Superior temporal gyrus (tissue), 1 donor: ENCODE measurements at regions not wholly inside any gene's neighbourhood (a gene's known extent, or its start where the extent isn't known, plus 50 kb on each side); places are given as distances from the start of the nearest gene placed in this dataset.

Experiments used
- DNase-seq: peaks from one replicate; pipeline ENCODE4 v3.0.0-alpha.2; 2016; ENCODE audit errors: extremely low spot score

DNA sequence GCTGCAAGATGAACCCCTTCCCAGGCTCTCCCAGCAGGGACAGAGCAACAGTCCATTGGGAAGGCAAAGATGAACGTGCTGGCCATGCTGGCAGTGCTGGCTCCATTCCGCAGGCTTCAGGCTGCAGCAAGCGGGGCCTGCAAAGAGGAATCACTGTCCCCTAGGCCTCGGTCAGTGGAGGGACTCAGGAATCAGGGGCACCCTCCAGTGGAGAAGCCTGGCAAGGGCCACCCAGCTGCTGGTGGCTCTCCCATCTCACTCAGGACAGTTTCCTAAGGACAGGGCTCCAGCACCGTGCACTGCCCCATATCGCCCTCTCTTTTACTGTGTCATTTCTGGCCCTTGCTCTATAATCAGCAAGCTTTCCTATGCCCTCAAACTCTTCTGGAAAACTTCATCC lies 498.6 kb downstream of the EFNB2 start:
- no peak for DNase-seq

DNA sequence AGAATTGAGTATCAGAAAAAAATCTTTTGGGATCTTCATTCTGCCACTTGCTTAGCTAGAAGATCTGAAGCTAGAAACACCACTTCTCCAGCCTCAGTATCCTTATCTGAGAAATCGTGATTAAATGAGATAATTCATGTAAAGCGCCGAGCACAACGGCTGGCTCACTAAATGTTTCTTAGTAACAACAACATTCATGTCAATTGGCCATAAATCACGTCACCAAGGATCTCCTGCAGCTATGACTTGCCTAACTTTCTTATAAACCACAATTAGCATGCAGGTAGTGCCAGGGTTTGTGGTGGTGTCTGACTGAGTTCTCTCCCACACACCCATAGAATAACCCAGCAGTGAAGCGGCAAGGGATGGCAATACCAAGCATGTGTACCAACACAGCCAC lies 501.3 kb downstream of the EFNB2 start:
- DNase-seq, result no peak

DNA sequence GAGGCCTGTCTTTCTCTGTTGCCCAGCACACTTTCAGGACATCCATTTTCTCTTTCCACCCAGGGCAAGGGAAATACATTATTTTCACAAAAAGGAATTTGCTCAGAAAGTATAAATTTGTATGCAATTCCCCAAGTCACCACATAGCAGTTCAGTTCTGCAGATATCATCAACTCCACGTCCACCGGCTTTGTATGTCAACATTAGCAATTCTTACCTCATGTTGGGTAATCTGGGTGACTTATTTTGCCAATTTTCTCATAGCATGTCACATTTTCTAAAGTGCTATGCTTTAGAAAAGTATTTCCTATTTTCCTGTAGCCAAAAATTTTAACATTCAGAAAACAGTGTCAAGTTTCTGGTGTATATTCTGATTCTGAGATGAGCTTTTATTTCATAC lies 501.8 kb downstream of the EFNB2 start:
- no peak for DNase-seq

DNA sequence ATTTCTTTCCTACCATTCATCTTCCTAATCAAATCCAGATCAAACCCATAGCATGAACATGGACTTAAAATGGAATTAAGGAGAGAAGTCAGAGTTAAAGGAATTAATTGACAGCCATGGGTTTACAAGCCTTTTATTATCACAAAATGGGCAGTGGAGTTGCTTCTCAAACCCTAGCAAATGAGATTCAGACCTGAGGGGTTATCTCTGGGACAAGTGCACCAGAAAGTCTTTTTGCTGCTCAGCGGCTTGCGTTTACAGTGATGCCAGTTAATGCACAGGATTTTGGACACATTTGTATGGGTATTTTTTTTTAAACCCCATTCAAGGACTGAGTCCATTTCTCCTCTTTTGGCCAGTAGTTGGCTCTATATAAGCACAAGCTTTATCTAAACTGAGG lies 503.0 kb downstream of the EFNB2 start:
- no peak for DNase-seq

DNA sequence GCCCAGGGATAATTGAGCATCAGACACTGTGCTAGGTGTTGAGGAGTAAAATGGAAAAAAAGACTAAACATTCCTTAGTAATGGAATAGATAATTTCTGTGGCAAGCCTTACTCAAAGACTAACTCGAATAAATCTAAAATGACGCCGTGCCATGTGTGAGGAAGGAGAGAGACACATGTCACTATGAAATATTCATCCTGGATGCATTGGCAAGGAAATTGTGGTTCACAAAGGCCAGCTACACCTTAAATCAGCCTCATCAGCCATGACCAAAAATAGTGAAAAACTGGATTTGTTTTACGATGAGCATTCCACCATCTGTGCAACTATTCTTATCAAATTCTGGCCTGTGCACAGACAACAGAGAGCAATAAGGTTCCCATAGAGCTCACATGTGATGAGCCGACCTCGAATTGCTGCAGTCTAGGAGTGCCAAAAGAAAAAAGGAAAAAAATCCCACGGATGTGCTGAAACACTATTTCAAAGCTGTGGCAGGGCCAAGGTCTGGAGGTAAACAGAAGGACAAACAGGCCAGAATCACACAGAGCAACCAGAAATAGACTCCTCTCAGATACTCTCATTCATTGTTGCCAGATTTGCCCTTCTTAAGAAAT lies 505.7 kb downstream of the EFNB2 start:
- DNase-seq, result no peak

DNA sequence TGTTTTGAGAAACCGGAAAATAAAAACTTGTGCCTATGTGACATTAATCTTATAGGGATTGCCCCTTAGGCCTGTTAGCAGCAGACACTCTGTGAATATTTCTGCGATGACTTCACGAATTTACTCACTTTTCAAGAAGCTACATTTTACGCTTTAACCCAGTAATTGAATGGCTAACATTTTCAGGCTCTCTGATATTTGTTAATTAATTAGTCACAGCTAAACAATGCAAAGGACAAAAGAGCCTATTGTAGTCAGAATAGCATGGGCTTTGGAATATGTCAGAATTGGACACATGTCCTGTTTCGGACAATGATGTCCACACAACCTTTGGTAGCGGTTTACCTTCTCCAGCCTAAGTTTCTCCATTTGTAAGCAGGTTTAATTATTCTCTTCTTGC lies 506.6 kb downstream of the EFNB2 start:
- no peak for DNase-seq

DNA sequence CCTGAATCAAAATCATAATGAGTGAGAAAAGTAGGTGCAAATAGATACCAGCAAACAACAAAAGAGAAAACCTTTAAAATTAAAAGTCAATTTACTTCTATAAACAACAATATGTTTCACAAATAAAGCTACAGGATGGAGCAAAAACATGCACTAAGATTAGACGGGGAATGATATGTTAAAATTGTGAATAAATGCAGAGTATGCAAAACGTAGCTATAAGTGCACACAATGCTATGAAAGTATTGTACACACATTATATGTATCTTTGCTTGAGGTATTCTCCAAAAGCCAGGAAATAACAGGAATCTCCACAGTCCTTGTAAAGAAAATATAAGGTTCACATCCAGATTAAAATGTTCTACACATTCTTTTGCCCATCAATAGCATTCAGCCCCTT lies 523.9 kb downstream of the EFNB2 start:
- DNase-seq, result no peak

DNA sequence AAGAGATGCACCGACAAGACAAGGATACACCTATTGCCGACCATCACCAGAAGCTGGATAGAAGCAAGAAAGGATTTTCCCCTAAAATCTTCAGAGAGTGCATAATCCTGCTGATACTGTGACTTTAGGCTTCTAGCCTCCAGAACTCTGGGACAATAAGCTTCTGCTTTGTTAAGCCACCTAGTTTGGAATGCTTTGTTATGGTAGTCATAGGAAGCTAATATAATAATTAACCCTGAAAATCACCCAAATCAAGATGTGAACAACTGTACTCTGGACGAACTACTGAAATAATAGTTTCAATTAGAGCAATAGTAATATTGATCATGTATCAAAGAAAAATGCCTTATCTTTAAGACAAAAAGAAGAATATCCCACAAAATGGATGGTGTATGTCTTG lies 524.6 kb downstream of the EFNB2 start:
- no peak for DNase-seq

DNA sequence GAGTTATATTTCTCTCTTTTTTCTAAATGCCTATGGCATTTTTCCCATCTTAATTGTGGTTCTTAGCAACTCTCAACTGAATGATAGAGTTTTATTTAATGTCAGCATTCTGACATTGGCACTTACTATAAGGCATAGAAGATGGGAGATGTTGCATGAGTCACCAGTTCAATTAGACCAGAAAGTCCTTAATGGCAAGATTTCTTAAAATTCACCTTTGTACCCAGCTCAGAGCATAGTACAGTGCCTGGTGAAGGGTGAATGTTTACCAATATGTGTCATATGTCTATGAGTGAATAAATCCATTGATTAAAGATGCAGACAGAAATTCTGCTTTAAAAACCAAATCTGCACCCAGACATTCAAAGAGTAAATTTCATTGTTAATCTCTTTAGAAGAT lies 526.9 kb downstream of the EFNB2 start:
- DNase-seq, result no peak

DNA sequence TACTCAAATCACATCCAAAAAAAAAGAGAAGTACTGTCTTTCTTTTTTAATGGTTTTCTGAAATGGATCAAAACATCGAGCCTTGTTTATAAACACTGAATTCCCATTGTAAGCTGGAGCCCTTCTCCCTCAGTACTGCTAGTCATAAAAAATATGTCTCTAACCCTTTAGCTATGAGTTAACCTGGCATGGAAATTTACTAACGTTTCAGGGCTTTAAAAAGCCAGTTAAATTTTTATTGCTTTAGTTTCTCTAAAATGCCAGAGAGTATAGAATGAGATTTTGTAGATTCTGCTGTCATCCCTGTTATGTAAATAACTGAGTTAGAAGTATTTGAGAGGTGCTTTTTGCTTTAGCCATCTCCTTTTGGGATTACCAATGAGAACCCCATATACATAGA lies 528.3 kb downstream of the EFNB2 start:
- DNase-seq, result no peak

DNA sequence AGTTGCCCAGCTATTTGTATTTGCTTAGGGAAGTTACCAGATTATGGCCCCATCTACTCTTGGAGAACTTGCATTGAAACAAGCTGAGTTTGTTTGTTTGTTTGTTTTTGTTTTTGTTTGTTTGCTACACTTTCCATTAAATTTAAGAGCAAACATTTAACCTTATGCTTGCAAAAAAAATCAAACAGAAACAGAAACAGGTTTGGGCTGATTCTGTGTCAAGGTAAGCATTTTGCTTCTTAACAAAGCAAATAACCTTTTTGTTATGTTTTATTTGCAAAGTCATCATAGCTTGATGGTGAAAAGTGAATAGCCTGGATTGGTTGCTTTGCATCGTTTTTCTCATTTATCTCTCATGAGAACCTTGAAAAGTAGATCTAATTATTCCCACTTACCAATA lies 531.8 kb downstream of the EFNB2 start:
- DNase-seq, result no peak

DNA sequence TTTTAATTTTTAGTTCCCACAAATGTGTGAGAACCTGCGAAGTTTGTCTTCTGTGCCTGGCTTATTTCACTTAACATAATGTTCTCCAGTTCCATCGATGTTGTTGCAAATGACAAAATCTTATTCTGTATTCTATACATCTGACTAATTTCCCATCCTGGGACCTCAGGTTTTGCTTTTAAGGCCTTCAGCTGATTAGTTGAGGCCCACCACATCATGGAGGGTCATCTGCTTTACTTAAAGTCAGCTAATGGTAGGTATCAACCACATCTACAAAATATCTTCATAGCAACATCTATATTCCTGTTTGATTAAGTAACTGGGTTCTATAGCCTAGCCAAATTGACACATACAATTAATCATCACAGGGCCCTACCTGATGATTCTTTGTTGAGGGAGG lies 534.0 kb downstream of the EFNB2 start:
- no peak for DNase-seq

DNA sequence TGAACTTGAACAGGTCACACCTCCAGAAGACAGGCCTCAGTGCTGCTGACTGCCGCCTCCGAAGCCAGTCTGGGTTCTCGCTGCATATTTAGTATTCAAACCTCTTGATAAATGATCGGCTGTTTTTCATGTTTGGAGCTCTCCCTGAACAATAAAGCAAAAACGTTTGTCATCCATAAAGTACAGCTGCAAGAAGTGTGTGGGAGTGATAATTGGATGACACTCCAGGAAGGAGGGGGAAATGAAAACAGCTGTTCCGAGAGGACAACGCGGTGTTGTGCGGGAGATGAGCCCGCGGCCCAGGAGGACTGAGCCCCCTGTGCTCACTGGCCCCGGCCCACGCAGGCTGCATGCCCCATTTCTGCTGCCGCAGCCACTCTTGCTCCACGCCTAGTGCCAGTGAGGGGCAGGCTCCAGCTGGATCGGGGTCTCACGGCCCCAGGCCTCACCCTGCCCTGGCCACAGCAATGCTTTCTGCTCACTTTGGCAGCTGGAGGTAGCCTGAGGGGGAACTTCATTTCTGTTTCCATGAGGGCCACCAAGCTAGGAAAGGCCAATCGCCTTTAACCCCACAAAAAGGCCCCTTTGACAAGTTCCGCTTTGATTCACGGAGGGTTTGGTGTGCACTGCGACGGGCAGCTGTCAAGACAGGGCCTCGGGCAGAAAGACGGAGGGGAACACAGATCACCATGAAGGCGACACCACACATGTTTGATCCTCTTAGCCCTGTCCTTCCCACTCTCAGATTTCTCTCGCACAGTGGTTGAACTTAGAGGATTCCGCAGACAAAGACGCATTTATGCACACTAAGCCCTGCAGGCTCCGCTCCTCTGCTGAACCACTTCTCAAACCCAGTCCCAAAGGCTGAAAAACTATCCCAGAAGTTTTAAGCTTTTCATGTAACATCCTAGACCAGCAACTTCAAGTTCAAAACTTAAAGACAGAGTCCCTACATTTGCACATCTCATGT lies 537.6 kb downstream of the EFNB2 start:
- DNase-seq, result no peak

DNA sequence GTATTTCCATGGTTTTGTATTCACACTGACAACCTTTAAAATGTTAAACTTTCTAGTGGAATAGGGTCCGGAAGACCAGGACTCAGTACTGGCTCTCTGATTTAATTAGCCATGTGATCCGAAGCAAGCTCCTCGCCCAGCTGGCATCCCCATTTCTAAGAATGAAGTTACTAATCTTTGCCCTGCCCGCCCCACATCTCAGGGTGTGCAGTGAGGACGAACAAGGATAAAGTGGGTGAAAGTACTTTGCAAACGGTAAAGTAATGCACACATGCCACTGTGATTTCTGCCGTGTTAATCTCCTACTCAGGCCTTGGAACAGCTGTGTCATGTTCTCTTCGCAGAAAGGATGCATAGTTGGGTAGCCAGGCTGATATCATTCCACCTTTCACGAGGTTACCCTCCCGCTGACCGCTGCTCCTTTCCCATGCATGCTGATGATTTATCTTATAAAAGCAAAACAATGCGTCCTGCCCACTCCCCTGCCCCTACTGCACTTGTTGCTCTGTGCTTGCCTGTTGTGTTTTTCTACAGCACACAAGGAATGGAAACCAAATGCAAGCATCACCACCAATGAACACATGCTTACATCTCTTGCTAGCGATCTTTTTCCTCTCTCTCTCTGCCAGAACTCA lies 539.0 kb downstream of the EFNB2 start:
- no peak for DNase-seq

DNA sequence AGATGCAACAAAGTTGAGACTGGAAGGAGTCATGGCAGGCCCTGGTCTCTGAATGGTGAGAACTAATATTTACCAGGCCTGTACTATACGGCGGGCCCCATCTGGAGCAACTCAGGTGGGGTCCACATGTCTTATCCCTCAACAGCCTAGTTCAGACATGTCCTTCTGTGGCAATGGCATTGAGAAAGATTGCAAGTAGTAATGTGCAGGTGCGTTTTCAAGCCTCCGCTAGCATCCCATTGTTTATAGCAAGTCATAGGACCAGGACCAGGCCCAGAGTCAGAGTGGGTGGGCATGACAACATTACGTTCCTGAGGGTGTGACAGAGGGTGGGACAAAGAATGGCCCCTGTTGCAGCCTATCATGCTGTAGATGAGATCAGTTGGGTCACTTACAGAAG lies 541.1 kb downstream of the EFNB2 start:
- DNase-seq, result no peak

DNA sequence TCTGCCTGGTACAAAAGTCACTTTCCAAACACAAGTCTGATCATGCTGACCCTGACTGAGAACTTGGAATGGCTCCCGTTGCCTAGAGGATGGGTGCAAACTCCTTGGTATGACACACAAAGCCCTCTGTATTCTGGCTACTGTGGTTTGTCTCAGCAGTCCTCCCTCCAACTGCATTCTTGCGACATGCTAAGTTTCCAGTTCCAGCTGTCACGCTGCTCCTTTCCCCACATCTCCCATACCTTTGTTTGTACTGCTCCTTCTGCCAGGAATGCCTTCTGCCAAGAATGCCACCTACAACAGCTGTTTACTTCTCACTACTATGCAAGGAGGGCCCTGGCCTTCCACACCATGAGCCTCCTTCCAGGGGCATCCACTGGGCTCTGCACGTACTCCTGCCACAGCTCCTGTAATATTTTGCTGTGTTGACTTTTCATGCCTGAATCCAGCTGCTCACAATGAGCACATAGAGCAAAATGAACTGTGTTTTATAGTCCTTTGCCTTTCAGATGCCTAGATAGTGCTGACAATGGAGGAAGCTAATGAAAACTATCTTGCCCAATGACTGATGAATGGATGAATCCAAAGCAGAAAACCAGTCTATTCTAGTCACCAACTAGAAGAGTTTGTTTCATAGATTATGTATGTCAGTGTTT lies 543.7 kb downstream of the EFNB2 start:
- no peak for DNase-seq

DNA sequence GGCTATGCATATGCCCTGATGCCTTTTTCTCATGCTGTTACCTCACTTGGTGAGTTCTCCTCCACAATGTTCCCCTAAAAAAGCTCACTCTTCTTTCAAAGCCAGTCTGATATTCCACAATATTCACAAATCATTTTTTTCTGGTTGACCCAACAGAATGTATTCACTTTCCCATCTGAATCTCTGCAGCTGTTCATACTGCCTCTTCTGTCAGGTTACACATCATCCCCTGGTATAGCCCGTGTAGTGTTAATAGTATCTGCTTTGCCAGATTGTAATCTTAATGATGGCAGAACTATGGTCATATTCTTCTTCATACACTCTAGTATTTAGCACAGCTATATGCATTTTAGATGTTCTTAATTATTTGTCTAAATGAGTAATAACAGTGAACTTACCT lies 544.3 kb downstream of the EFNB2 start:
- no peak for DNase-seq

DNA sequence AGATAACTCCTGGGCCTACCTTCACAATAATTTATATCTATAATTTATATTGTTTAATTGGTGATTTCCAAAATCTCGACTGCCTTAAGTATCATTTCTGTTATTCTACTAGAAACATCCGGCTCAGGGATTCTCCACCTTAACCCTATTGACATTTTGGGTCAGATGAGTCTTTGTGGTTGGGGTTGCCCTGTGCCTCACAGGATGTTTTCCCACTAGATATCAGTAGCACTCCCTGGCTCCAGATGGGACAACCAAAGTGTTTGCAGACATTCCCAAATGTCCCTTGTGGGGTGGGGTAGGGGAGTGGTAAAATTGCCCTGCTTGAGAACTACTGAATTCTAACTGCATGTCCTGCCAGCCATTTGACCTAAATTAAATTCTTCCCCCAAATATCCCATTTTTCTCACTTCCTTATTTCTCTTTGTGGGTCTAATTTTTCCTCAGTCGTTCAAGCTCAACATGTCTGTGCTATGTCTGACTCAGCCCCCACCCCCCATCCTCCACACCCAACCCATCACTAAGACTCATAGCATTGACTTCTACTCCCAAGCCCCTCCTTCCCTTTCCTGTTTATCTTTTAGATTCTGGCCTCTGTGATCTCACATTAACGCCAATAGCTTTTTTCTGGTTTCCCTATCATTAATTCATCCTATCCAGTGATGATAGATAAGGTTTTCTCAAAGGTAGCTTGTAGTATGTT lies 545.1 kb downstream of the EFNB2 start:
- DNase-seq, result no peak

DNA sequence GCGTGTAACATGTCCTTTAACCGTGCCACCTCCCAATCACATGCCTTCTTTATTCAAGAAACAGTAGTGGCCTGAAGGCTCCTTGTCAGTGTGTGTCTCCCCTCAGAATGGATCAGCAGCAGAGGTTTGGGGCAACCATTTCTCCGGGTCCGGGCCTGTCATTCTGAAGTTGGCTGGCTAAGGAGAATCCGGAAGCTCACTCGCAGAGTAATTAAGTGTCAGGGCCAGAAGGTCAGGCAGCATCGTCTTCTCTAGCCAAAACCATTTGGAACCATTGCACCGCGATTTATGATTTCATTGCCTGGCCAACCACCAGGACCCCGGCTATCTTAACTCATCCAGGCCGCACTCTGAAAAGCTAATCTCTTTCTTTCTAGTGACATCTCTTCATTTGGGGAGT lies 550.8 kb downstream of the EFNB2 start:
- DNase-seq, result no peak

DNA sequence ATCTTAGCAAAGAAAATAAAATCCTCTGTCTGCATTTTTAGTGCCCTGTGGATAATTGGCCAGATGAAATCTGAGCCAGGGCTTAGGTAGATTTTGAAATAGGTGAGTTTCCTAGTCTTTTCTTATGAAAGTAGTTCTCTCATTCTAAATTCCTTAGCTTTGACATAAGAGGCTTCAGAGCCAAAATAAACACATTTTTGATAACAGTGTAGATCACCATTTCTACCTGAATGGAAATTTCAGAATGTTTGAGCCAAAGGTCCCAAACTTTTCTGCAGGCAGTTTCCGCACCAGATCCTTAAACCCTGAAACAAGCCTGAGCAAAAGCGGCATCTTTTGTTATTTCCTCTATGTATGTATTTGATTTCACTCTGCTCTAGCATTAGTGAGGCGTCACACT lies 551.2 kb downstream of the EFNB2 start:
- no peak for DNase-seq

DNA sequence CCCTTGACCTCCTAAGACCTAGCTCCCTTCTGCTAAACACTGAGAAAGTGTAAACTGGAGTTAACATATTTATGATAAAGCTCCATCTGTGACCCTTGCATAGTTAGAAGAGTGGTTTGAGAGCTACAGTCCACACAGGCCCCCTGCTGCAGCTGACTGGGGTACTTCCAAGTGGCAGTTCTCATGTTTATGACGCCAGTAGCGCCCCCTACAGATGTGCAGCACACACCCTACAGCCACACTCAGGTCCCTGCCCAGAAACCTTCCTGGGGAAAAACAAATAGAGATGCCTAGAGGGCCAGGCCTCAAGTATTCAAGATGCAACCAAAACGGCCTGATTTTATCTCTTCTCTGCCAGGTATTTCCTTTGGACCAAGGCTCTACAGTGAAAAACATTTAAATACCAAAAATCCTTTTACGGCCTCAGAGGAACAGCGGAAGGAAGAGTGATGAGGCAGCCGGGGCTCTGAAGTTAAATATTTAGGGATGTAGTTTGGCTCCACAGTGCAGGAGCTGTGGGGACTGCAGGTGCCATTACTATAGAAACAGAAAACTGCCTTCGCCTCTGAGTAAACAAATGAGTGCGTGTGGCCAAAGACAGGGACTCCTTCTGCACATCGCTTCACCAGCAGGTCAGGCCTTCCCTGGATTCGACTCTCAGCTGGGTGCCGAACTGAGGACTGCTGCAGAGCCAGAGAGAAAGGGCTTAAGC lies 553.1 kb downstream of the EFNB2 start:
- DNase-seq, result no peak
